IMR-90 (cell line): ENCODE measurements at regions not wholly inside any gene's neighbourhood (a gene's known extent, or its start where the extent isn't known, plus 50 kb on each side); places are given as distances from the start of the nearest gene placed in this dataset.

ENCODE experiments used
- ATAC-seq: fragments of 200-7000 bp; cut with Tn5 transposase; 2 replicates; pipeline ENCODE4 v1.9.1; 2020; ENCODE audit warnings: low read depth, mild to moderate bottlenecking, moderate library complexity
- BruUV-seq: library from RNA; stranded (reverse); fragments of 400-500 nt; replicated peaks from 2 replicates; lab custom pipeline; 2021; lab: Mats Ljungman, UMichigan
- CTCF ChIA-PET: fragments of 300-600 bp; formaldehyde crosslinking; extraction: SDS; loops from one replicate; lab custom pipeline; 2021; ENCODE audit warnings: antibody characterized with exemption; lab: Yijun Ruan, JAX
- POLR2A ChIA-PET: fragments of 300-600 bp; sonication (Branson Sonifier 250); formaldehyde crosslinking; loops from one replicate; lab custom pipeline; 2022; ENCODE audit warnings: antibody characterized with exemption; ENCODE audit not compliant: unreplicated experiment; lab: Charles Lee
- DNase-seq: peaks from one replicate; pipeline ENCODE4 v3.0.0; 2013
- H2AFZ ChIP-seq: replicated peaks from 2 replicates; pipeline ENCODE3; 2013; ENCODE audit warnings: low read length, mild to moderate bottlenecking; ENCODE audit not compliant: poor library complexity
- H2AK5ac ChIP-seq: 2 replicates; pipeline ENCODE4 v1.6.1; 2013; ENCODE audit warnings: low read depth, low read length, inconsistent platforms
- H2AK9ac ChIP-seq: replicated peaks from 2 replicates; pipeline ENCODE3; 2013; ENCODE audit warnings: mild to moderate bottlenecking, low read depth, low read length, moderate library complexity; ENCODE audit not compliant: poor library complexity
- H2BK120ac ChIP-seq: 2 replicates; pipeline ENCODE4 v1.6.1; 2013; ENCODE audit warnings: low read depth, low read length, inconsistent platforms
- H2BK15ac ChIP-seq: 3 replicates; pipeline ENCODE4 v1.6.1; 2013; ENCODE audit warnings: low read depth, low read length, inconsistent platforms
- H2BK20ac ChIP-seq: 2 replicates; pipeline ENCODE4 v1.6.1; 2013; ENCODE audit warnings: low read depth, mild to moderate bottlenecking, inconsistent platforms, low read length, moderate library complexity
- H2BK5ac ChIP-seq: 2 replicates; pipeline ENCODE4 v1.6.1; 2013; ENCODE audit warnings: mild to moderate bottlenecking, low read depth, low read length, inconsistent platforms; ENCODE audit not compliant: poor library complexity, severe bottlenecking
- H3K14ac ChIP-seq: replicated peaks from 2 replicates; pipeline ENCODE4 v1.6.1; 2013; ENCODE audit warnings: low read depth, low read length, inconsistent platforms
- H3K18ac ChIP-seq: 2 replicates; pipeline ENCODE4 v1.6.1; 2013; ENCODE audit warnings: low read depth, low read length, control low read depth
- H3K23ac ChIP-seq: 2 replicates; pipeline ENCODE4 v1.6.1; 2013; ENCODE audit warnings: low read depth, low read length, inconsistent platforms
- H3K27ac ChIP-seq: 2 replicates; pipeline ENCODE4 v1.5.1; 2013; ENCODE audit warnings: mild to moderate bottlenecking, control low read depth, low read length; ENCODE audit not compliant: insufficient read depth
- H3K27me3 ChIP-seq: 2 replicates; pipeline ENCODE4 v1.6.1; 2013; ENCODE audit warnings: low read length; ENCODE audit not compliant: control insufficient read depth, insufficient read depth
- H3K36me3 ChIP-seq: 2 replicates; pipeline ENCODE4 v1.6.1; 2013; ENCODE audit warnings: low read length, mixed read lengths; ENCODE audit not compliant: control insufficient read depth, insufficient read depth
- H3K4ac ChIP-seq: 2 replicates; pipeline ENCODE4 v1.6.1; 2013; ENCODE audit warnings: low read depth, low read length, inconsistent platforms
- H3K4me1 ChIP-seq: 2 replicates; pipeline ENCODE4 v1.6.1; 2013; ENCODE audit warnings: low read length, mixed read lengths; ENCODE audit not compliant: control insufficient read depth, insufficient read depth
- H3K4me2 ChIP-seq: 2 replicates; pipeline ENCODE4 v1.6.1; 2013; ENCODE audit warnings: low read depth, mild to moderate bottlenecking, control low read depth, low read length, moderate library complexity
- H3K4me3 ChIP-seq: 2 replicates; pipeline ENCODE4 v1.5.1; 2013; ENCODE audit warnings: low read depth, mild to moderate bottlenecking, control low read depth, low read length, moderate library complexity; ENCODE audit not compliant: insufficient read depth
- H3K56ac ChIP-seq: 2 replicates; pipeline ENCODE4 v1.6.1; 2013; ENCODE audit warnings: low read length, inconsistent platforms; ENCODE audit not compliant: insufficient read depth; ENCODE audit errors: extremely low read depth
- H3K79me1 ChIP-seq, 2 experiments: 2 replicates each; pipeline ENCODE4 v1.6.1; 2013; ENCODE audit warnings: low read length in 2 of 2, inconsistent platforms in 1 of 2, low read depth in 1 of 2
- H3K9ac ChIP-seq: 2 replicates; pipeline ENCODE4 v1.6.1; 2013; ENCODE audit warnings: low read depth, low read length, control low read depth
- H3K9me1 ChIP-seq: 2 replicates; pipeline ENCODE4 v1.6.1; 2013; ENCODE audit warnings: low read length, inconsistent platforms; ENCODE audit not compliant: insufficient read depth
- H3K9me3 ChIP-seq: 2 replicates; pipeline ENCODE4 v1.6.1; 2013; ENCODE audit warnings: low read length; ENCODE audit not compliant: control insufficient read depth, insufficient read depth
- H4K20me1 ChIP-seq: 2 replicates; pipeline ENCODE4 v1.6.1; 2013; ENCODE audit warnings: low read length, inconsistent platforms; ENCODE audit not compliant: insufficient read depth
- H4K5ac ChIP-seq: 2 replicates; pipeline ENCODE4 v1.6.1; 2013; ENCODE audit warnings: mild to moderate bottlenecking, low read depth, low read length, control low read depth
- H4K8ac ChIP-seq, 2 experiments: 2 replicates each; pipeline ENCODE4 v1.6.1; 2013; ENCODE audit warnings: low read depth in 2 of 2, low read length in 2 of 2, control low read depth in 1 of 2, inconsistent platforms in 1 of 2
- H4K91ac ChIP-seq: 2 replicates; pipeline ENCODE4 v1.6.1; 2013; ENCODE audit warnings: low read depth, low read length, inconsistent platforms; ENCODE audit not compliant: insufficient read depth
- WGBS, 2 experiments: methylation state at CpG; one replicate each; pipeline versions ENCODE4 v1.1.5 to v1.1.7; 2013; ENCODE audit warnings: missing lambda C conversion rate in 2 of 2; ENCODE audit not compliant: insufficient read length in 1 of 2; ENCODE audit errors: extremely low coverage in 2 of 2; 5-methylcytosine and 5-hydroxymethylcytosine counted together
- dilution Hi-C: fragments of 300-500 bp; cut with HindIII; formaldehyde crosslinking; loops from one replicate; pipeline ENCODE4 v1.14.3; 2018; ENCODE audit warnings: low sequenced_read_pairs; ENCODE audit not compliant: unreplicated experiment
- in situ Hi-C: fragments of 300-500 bp; cut with MboI; formaldehyde crosslinking; loops from 3 replicates; pipeline ENCODE4 v1.14.3; 2019; ENCODE audit warnings: low sequenced_read_pairs, inconsistent platforms, mixed read lengths
- intact Hi-C: fragments of 100-400 bp; cut with micrococcal nuclease; formaldehyde crosslinking; loops from 2 replicates; pipeline ENCODE4 v1.10.0; 2022
- TF ChIP-seq, protein P1 (sequence below): fragments of 150-350 bp; IDR thresholded peaks from 2 replicates; pipeline ENCODE4 v1.6.1; 2017; ENCODE audit warnings: mild to moderate bottlenecking, antibody characterized with exemption, low read length, low read depth

GRCh38 chr7:17037356-17037755 is 155.6 kb upstream of the AGR3 start:
- Histone ChIP-seq H3K4me2 (no peak overlapping the region), H3K79me1 (no peaks in the 10 kb centered on the region), H3K23ac (no peak overlapping the region), H3K36me3 (no peaks in the 10 kb centered on the region), H4K91ac (no peak overlapping the region), H2BK20ac (no peak overlapping the region), H3K56ac (no peak overlapping the region), H3K27ac (no peak overlapping the region), H3K9ac (no peak overlapping the region), H2BK120ac (no peak overlapping the region), H3K14ac (no peak overlapping the region), H3K27me3 (no peaks in the 10 kb centered on the region), H3K4ac (no peak overlapping the region), H3K4me3 (no peak overlapping the region), H4K20me1 (no peaks in the 10 kb centered on the region), H2AK9ac (no peak overlapping the region), H3K4me1 (peaks cover 5% of the 10 kb centered on the region), H2AFZ (no peak overlapping the region), H2AK5ac (no peak overlapping the region), H2BK15ac (no peak overlapping the region), H3K9me1 (peaks cover 3% of the 10 kb centered on the region; the same call in 1 of the 2 replicates), H3K9me3 (no peaks in the 10 kb centered on the region), H4K5ac (no peak overlapping the region), H2BK5ac (no peak overlapping the region), H3K18ac (no peak overlapping the region), H4K8ac (no peak overlapping the region)
- no peak for DNase-seq
- in situ Hi-C loops, result no loop called here
- dilution Hi-C loops, result no loop called here
- ATAC-seq, result no peak
- POLR2A ChIA-PET, result no interaction called here
- CTCF ChIA-PET, result no interaction called here
- intact Hi-C loops, result no loop called here
- WGBS, 2 experiments, result no CpG with 5 or more reads among the region's 3 CpGs
- BruUV-seq, result no TSS peak
- TF ChIP-seq, protein P1, sequence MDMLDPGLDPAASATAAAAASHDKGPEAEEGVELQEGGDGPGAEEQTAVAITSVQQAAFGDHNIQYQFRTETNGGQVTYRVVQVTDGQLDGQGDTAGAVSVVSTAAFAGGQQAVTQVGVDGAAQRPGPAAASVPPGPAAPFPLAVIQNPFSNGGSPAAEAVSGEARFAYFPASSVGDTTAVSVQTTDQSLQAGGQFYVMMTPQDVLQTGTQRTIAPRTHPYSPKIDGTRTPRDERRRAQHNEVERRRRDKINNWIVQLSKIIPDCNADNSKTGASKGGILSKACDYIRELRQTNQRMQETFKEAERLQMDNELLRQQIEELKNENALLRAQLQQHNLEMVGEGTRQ, result no peak
